MM.1S (cell line): ENCODE measurements at regions not wholly inside any gene's neighbourhood (a gene's known extent, or its start where the extent isn't known, plus 50 kb on each side); places are given as distances from the start of the nearest gene placed in this dataset.
"Not testable (repeated sequence)": the region's sequence is repeated elsewhere in the genome, so short reads cannot be mapped to it uniquely, and the experiment has no call there.

ENCODE experiments used
- DNase-seq: peaks from one replicate; pipeline ENCODE4 v3.0.0-alpha.2; 2015
- H2AFZ ChIP-seq: fragments of 300-600 bp; sonication (generic); 2 replicates; pipeline ENCODE4 v1.6.0; 2016; ENCODE audit warnings: antibody characterized with exemption, low read length
- H3F3A ChIP-seq: fragments of 300-600 bp; sonication (generic); 2 replicates; pipeline ENCODE4 v1.6.1; 2016; ENCODE audit warnings: mild to moderate bottlenecking, antibody characterized with exemption, low read length, moderate library complexity, mixed read lengths; ENCODE audit not compliant: insufficient read depth
- H3K27ac ChIP-seq: fragments of 300-600 bp; sonication (generic); 2 replicates; pipeline ENCODE4 v1.5.1; 2016; ENCODE audit warnings: mild to moderate bottlenecking, low read length
- H3K27me3 ChIP-seq: fragments of 300-600 bp; sonication (generic); replicated peaks from 2 replicates; pipeline ENCODE4 v1.6.0; 2016; ENCODE audit warnings: low read length; ENCODE audit not compliant: insufficient read depth
- H3K36me3 ChIP-seq: fragments of 300-600 bp; sonication (generic); replicated peaks from 2 replicates; pipeline ENCODE4 v1.6.1; 2016; ENCODE audit warnings: mild to moderate bottlenecking, low read length, mixed read lengths; ENCODE audit not compliant: insufficient read depth
- H3K4me1 ChIP-seq: fragments of 300-600 bp; sonication (generic); 2 replicates; pipeline ENCODE4 v1.6.1; 2016; ENCODE audit warnings: low read length, mixed read lengths
- H3K4me2 ChIP-seq: fragments of 300-600 bp; sonication (generic); 2 replicates; pipeline ENCODE4 v1.6.0; 2016; ENCODE audit warnings: low read depth, low read length
- H3K4me3 ChIP-seq: fragments of 300-600 bp; sonication (generic); 2 replicates; pipeline ENCODE4 v1.5.1; 2016; ENCODE audit warnings: low read length, mixed read lengths
- H3K79me2 ChIP-seq: fragments of 300-600 bp; sonication (generic); 2 replicates; pipeline ENCODE4 v1.6.1; 2016; ENCODE audit warnings: mixed run types, low read length, mixed read lengths
- H3K9ac ChIP-seq: fragments of 300-600 bp; sonication (generic); 2 replicates; pipeline ENCODE4 v1.6.1; 2016; ENCODE audit warnings: low read length, mixed read lengths
- H3K9me2 ChIP-seq: fragments of 300-600 bp; sonication (generic); replicated peaks from 2 replicates; pipeline ENCODE4 v1.6.1; 2016; ENCODE audit warnings: mild to moderate bottlenecking, low read length, mixed read lengths; ENCODE audit not compliant: insufficient read depth
- H3K9me3 ChIP-seq: fragments of 300-600 bp; sonication (generic); replicated peaks from 2 replicates; pipeline ENCODE4 v1.6.1; 2016; ENCODE audit warnings: mild to moderate bottlenecking, low read length, mixed read lengths; ENCODE audit not compliant: insufficient read depth
- H4K20me1 ChIP-seq: fragments of 300-600 bp; sonication (generic); 2 replicates; pipeline ENCODE4 v1.6.1; 2016; ENCODE audit warnings: mild to moderate bottlenecking, low read length, moderate library complexity, mixed read lengths; ENCODE audit not compliant: insufficient read depth
- EZH2 ChIP-seq: fragments of 300-600 bp; sonication (generic); optimal IDR thresholded peaks from 2 replicates; pipeline ENCODE3; 2017; ENCODE audit warnings: low read depth, mild to moderate bottlenecking, antibody characterized with exemption, low read length, mixed read lengths
- EZH2phosphoT487 ChIP-seq: fragments of 300-600 bp; sonication (generic); IDR thresholded peaks from 2 replicates; pipeline ENCODE4 v1.6.1; 2018; ENCODE audit warnings: antibody characterized with exemption, low read length
- TF ChIP-seq, protein P1 (sequence below): fragments of 300-600 bp; sonication (generic); IDR thresholded peaks from 2 replicates; pipeline ENCODE4 v1.5.1; 2016; ENCODE audit warnings: antibody characterized with exemption, low read length, mixed read lengths

DNA sequence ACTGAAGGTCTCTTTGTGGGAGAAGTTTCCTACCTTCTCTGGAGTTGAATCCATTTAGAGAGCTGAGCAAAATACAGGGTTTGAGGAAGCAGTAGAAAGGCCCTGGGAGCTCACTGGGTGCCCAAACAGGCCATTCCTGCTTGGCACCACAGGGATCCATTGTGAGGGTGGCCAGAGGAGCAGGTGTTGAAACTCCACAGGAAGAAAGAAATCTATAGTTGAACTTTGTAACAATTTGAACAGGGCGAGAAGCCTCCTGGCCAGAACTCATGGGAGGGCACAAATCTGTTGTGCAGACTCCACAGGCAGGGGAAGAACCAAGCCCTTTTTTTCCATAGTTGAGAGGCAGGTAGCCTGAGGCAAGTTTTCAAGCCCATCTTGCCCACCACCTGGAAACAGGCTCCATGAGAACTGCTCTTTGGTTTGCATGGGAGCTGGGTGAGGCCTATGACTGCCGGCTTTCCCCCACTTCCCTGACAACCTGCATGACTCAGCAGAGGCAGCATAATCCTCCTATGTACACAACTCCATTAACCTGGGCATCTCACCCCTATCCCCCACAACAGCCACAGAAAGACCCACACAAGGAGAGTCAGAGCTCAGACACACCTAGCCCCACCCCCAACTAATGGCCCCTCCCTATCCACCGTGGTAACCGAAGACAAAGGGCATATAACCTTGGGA lies 1053.0 kb downstream of the TSN start:
- no peaks in the 10 kb centered on the region for H3K79me2 ChIP-seq
- H3K4me3 ChIP-seq = no peak overlapping the region
- H3K27me3 ChIP-seq = no peaks in the 10 kb centered on the region
- no peaks in the 10 kb centered on the region for H3K4me1 ChIP-seq
- no peak for TF ChIP-seq EZH2phosphoT487
- TF ChIP-seq, protein P1, sequence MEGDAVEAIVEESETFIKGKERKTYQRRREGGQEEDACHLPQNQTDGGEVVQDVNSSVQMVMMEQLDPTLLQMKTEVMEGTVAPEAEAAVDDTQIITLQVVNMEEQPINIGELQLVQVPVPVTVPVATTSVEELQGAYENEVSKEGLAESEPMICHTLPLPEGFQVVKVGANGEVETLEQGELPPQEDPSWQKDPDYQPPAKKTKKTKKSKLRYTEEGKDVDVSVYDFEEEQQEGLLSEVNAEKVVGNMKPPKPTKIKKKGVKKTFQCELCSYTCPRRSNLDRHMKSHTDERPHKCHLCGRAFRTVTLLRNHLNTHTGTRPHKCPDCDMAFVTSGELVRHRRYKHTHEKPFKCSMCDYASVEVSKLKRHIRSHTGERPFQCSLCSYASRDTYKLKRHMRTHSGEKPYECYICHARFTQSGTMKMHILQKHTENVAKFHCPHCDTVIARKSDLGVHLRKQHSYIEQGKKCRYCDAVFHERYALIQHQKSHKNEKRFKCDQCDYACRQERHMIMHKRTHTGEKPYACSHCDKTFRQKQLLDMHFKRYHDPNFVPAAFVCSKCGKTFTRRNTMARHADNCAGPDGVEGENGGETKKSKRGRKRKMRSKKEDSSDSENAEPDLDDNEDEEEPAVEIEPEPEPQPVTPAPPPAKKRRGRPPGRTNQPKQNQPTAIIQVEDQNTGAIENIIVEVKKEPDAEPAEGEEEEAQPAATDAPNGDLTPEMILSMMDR = no peak
- TF ChIP-seq EZH2 = no peak
- H3K9me2 ChIP-seq = no peaks in the 10 kb centered on the region
- DNase-seq = no peak
- no peak overlapping the region for H3K9ac ChIP-seq
- H3K27ac ChIP-seq = no peak overlapping the region
- no peaks in the 10 kb centered on the region for H3K9me3 ChIP-seq
- H4K20me1 ChIP-seq = no peaks in the 10 kb centered on the region
- no peaks in the 10 kb centered on the region for H3K36me3 ChIP-seq
- H2AFZ ChIP-seq = no peak overlapping the region
- H3K4me2 ChIP-seq = no peak overlapping the region
- no peaks in the 10 kb centered on the region for H3F3A ChIP-seq

DNA sequence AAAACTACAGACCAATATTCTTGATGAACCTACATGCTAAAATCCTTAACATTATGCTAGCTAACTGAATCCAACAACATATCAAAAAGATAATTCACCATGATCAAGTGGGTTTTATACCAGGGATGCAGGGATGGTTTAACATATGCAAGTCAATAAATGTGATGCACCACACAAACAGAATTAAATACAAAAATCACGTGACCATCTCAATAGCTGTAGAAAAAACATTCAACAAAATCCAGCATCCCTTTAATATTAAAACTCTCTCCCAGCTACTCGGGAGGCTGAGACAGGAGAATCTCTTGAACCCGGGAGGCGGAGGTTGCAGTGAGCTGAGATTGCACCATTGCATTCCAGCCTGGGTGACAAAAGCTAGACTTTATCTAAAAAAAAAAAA lies 1056.8 kb downstream of the TSN start:
- H3K9me2 ChIP-seq, H4K20me1 ChIP-seq, H3K9me3 ChIP-seq: not testable (repeated sequence)

GRCh38 chr2:122815120-122815519 lies 1059.7 kb downstream of the TSN start:
- Histone ChIP-seq H3K27me3 (no peaks in the 10 kb centered on the region), H3K4me2 (no peak overlapping the region)

More for the DNA sequence above, 1056.8 kb downstream of the TSN start:
- not testable (repeated sequence) for H3K79me2 ChIP-seq, DNase-seq, H3K27ac ChIP-seq, H3K4me2 ChIP-seq, H3K27me3 ChIP-seq, H3K4me1 ChIP-seq, H3K9ac ChIP-seq, H3K4me3 ChIP-seq, H3F3A ChIP-seq, H3K36me3 ChIP-seq, H2AFZ ChIP-seq

DNA sequence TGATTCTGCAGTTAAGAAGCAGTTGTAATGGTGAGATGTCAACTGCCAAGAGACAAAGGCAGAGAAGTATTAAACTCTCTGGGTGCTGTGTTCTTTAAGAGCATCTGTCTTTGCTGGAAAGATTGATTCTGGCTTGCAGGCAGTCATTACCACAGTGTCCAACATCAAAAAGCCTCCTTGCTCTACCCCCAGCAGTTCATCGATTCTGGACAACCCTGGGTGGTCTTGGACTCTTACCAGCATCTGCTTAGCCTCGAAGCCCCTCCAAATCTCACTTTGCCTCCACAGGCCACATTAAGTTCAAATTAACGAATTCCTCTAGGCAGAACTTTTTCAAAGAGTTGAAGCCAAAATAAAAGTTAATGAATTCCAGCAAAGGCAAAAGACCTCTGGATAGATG lies 1061.4 kb downstream of the TSN start:
- H2AFZ ChIP-seq = no peak overlapping the region
- H3K9me2 ChIP-seq = no peaks in the 10 kb centered on the region
- no peaks in the 10 kb centered on the region for H3K9me3 ChIP-seq

More at GRCh38 chr2:122815120-122815519, 1059.7 kb downstream of the TSN start:
- no peak overlapping the region for H3K4me3 ChIP-seq
- no peaks in the 10 kb centered on the region for H3K4me1 ChIP-seq
- no peak overlapping the region for H2AFZ ChIP-seq
- H3K27ac ChIP-seq = no peak overlapping the region
- DNase-seq = no peak
- no peaks in the 10 kb centered on the region for H3K9me3 ChIP-seq
- H4K20me1 ChIP-seq = no peaks in the 10 kb centered on the region
- no peaks in the 10 kb centered on the region for H3K79me2 ChIP-seq
- H3K9me2 ChIP-seq = no peaks in the 10 kb centered on the region
- H3K36me3 ChIP-seq = no peaks in the 10 kb centered on the region
- no peak overlapping the region for H3K9ac ChIP-seq
- no peaks in the 10 kb centered on the region for H3F3A ChIP-seq
- no peak for TF ChIP-seq EZH2
- no peak for TF ChIP-seq EZH2phosphoT487
- TF ChIP-seq, protein P1 = no peak

More for the DNA sequence above, 1061.4 kb downstream of the TSN start:
- Histone ChIP-seq H3K4me3 (no peak overlapping the region), H3K27me3 (no peaks in the 10 kb centered on the region), H3K9ac (no peak overlapping the region), H3K27ac (no peak overlapping the region), H3K79me2 (no peaks in the 10 kb centered on the region), H3K36me3 (no peaks in the 10 kb centered on the region), H4K20me1 (no peaks in the 10 kb centered on the region), H3F3A (no peaks in the 10 kb centered on the region), H3K4me2 (no peak overlapping the region), H3K4me1 (no peaks in the 10 kb centered on the region)
- TF ChIP-seq EZH2phosphoT487 = no peak
- no peak for TF ChIP-seq EZH2
- TF ChIP-seq, protein P1 = no peak
- no peak for DNase-seq
